ENCODE measurements at regions not wholly inside any gene's neighbourhood (a gene's known extent, or its start where the extent isn't known, plus 50 kb on each side); places are given as distances from the start of the nearest gene placed in this dataset.

GRCh38 chr9:18393340-18394130 lies 80.4 kb upstream of the ADAMTSL1 start:
- H3K4me2 ChIP-seq (ENCODE audit: low read depth, low read length, poor library complexity, severe bottlenecking) = no peak overlapping the region
- H3K4me3 ChIP-seq (ENCODE audit: insufficient read depth, low read length, poor library complexity, severe bottlenecking) = no peak overlapping the region
- TF ChIP-seq CTCF (IDR thresholded peaks at IDR 0.05; ENCODE audit: insufficient read depth, low read length, poor library complexity, severe bottlenecking) (no peak), EZH2phosphoT487 (conservative IDR thresholded peaks at IDR 0.05; ENCODE audit: low read length) (no peak)
- no peaks in the 10 kb centered on the region for H3K27me3 ChIP-seq (ENCODE audit: low read length)
- H3K27ac ChIP-seq (ENCODE audit: low read depth, low read length) = no peak overlapping the region
- H3K79me2 ChIP-seq (ENCODE audit: insufficient read depth, low read length) = no peaks in the 10 kb centered on the region
- H3K9me2 ChIP-seq (replicated peaks; ENCODE audit: insufficient read depth, low read length) = no peaks in the 10 kb centered on the region
- H3K36me3 ChIP-seq (ENCODE audit: low read length) = no peaks in the 10 kb centered on the region
- no peak overlapping the region for H2AFZ ChIP-seq (ENCODE audit: low read depth, low read length, severe bottlenecking)
- H3F3A ChIP-seq (ENCODE audit: insufficient read depth) = no peaks in the 10 kb centered on the region
- H3K9ac ChIP-seq (ENCODE audit: low read length) = no peak overlapping the region
- no peaks in the 10 kb centered on the region for H3K9me3 ChIP-seq (ENCODE audit: insufficient read depth, low read length)
- no peaks in the 10 kb centered on the region for H4K20me1 ChIP-seq (ENCODE audit: low read depth, low read length)

GRCh38 chr9:18394847-18395351 lies 79.1 kb upstream of the ADAMTSL1 start:
- no peak for TF ChIP-seq CTCF (IDR thresholded peaks at IDR 0.05; ENCODE audit: insufficient read depth, low read length, poor library complexity, severe bottlenecking)
- no peak for TF ChIP-seq EZH2phosphoT487 (conservative IDR thresholded peaks at IDR 0.05; ENCODE audit: low read length)
- Histone ChIP-seq H3K36me3 (ENCODE audit: low read length) (no peaks in the 10 kb centered on the region), H3K4me3 (ENCODE audit: insufficient read depth, low read length, poor library complexity, severe bottlenecking) (no peak overlapping the region), H3K4me2 (ENCODE audit: low read depth, low read length, poor library complexity, severe bottlenecking) (no peak overlapping the region), H3K27ac (ENCODE audit: low read depth, low read length) (no peak overlapping the region), H3F3A (ENCODE audit: insufficient read depth) (no peaks in the 10 kb centered on the region), H2AFZ (ENCODE audit: low read depth, low read length, severe bottlenecking) (no peak overlapping the region), H3K9me2 (replicated peaks; ENCODE audit: insufficient read depth, low read length) (no peaks in the 10 kb centered on the region), H3K27me3 (ENCODE audit: low read length) (no peaks in the 10 kb centered on the region), H3K9ac (ENCODE audit: low read length) (no peak overlapping the region), H3K9me3 (ENCODE audit: insufficient read depth, low read length) (no peaks in the 10 kb centered on the region), H4K20me1 (ENCODE audit: low read depth, low read length) (no peaks in the 10 kb centered on the region), H3K79me2 (ENCODE audit: insufficient read depth, low read length) (no peaks in the 10 kb centered on the region)

GRCh38 chr9:18396102-18396728 lies 77.7 kb upstream of the ADAMTSL1 start:
- Histone ChIP-seq H3K4me2 (ENCODE audit: low read depth, low read length, poor library complexity, severe bottlenecking) (no peak overlapping the region), H3K9me3 (ENCODE audit: insufficient read depth, low read length) (no peaks in the 10 kb centered on the region), H3K9ac (ENCODE audit: low read length) (no peak overlapping the region), H3K79me2 (ENCODE audit: insufficient read depth, low read length) (no peaks in the 10 kb centered on the region), H3K9me2 (replicated peaks; ENCODE audit: insufficient read depth, low read length) (no peaks in the 10 kb centered on the region), H3K27me3 (ENCODE audit: low read length) (no peaks in the 10 kb centered on the region), H3K4me3 (ENCODE audit: insufficient read depth, low read length, poor library complexity, severe bottlenecking) (no peak overlapping the region), H4K20me1 (ENCODE audit: low read depth, low read length) (no peaks in the 10 kb centered on the region), H3K27ac (ENCODE audit: low read depth, low read length) (no peak overlapping the region), H3K36me3 (ENCODE audit: low read length) (no peaks in the 10 kb centered on the region), H2AFZ (ENCODE audit: low read depth, low read length, severe bottlenecking) (no peak overlapping the region), H3F3A (ENCODE audit: insufficient read depth) (no peaks in the 10 kb centered on the region)
- no peak for TF ChIP-seq CTCF (IDR thresholded peaks at IDR 0.05; ENCODE audit: insufficient read depth, low read length, poor library complexity, severe bottlenecking)
- no peak for TF ChIP-seq EZH2phosphoT487 (conservative IDR thresholded peaks at IDR 0.05; ENCODE audit: low read length)

All from SU-DHL-6 (cell line).